ENCODE measurements at regions not wholly inside any gene's neighbourhood (a gene's known extent, or its start where the extent isn't known, plus 50 kb on each side); places are given as distances from the start of the nearest gene placed in this dataset.

- Histone ChIP-seq H2BK5ac (ENCODE audit: insufficient read length, low read length) (no peak overlapping the region), H2AFZ (ENCODE audit: low read length) (no peak overlapping the region), H3K27me3 (ENCODE audit: insufficient read depth, low read length) (no peaks in the 10 kb centered on the region), H3K23me2 (ENCODE audit: insufficient read length, low read depth, low read length, poor library complexity, severe bottlenecking) (no peaks in the 10 kb centered on the region), H3K4ac (ENCODE audit: low read depth, low read length) (no peak overlapping the region), H2BK120ac (ENCODE audit: low read depth, low read length, poor library complexity, severe bottlenecking) (no peak overlapping the region), H3K4me2 (ENCODE audit: insufficient read depth, insufficient read length, low read length) (no peak overlapping the region), H4K5ac (ENCODE audit: insufficient read length, low read depth, low read length) (no peak overlapping the region), H3T11ph (ENCODE audit: low read length) (no peak overlapping the region), H3K18ac (ENCODE audit: insufficient read length, low read depth, low read length) (no peak overlapping the region), H3K9ac (ENCODE audit: extremely low read depth, insufficient read length, low read length) (no peak overlapping the region), H3K4me1 (ENCODE audit: insufficient read depth, low read length) (peaks cover 2% of the 10 kb centered on the region; the same call in 1 of the 2 replicates), H2BK12ac (ENCODE audit: insufficient read length, low read depth, low read length) (no peak overlapping the region), H3K9me3 (ENCODE audit: control insufficient read depth, low read depth, low read length) (no peaks in the 10 kb centered on the region), H2BK15ac (ENCODE audit: low read depth, low read length) (no peak overlapping the region), H3K14ac (ENCODE audit: insufficient read depth, low read length) (no peak overlapping the region), H4K91ac (ENCODE audit: insufficient read length, low read depth, low read length) (no peak overlapping the region), H3K23ac (ENCODE audit: insufficient read length, low read depth, low read length) (no peak overlapping the region), H4K20me1 (ENCODE audit: control insufficient read depth, insufficient read depth, insufficient read length) (no peaks in the 10 kb centered on the region), H2BK20ac (ENCODE audit: low read depth, low read length, poor library complexity, severe bottlenecking) (no peak overlapping the region), H3K56ac (ENCODE audit: insufficient read length, low read depth, low read length) (no peak overlapping the region), H3K79me1 (ENCODE audit: insufficient read depth, low read depth, low read length, poor library complexity, severe bottlenecking) (no peaks in the 10 kb centered on the region), H3K27ac (ENCODE audit: insufficient read length, low read depth, low read length) (no peak overlapping the region), H4K8ac (replicated peaks; ENCODE audit: insufficient read length, low read depth, low read length) (no peak overlapping the region), H3K79me2 (ENCODE audit: insufficient read depth, low read length) (no peaks in the 10 kb centered on the region), H2AK5ac (ENCODE audit: insufficient read length, low read length) (no peak overlapping the region)
- no peak for TF ChIP-seq CTCF (conservative IDR thresholded peaks at IDR 0.05)
- Mint-ChIP-seq H3K27ac (no peak overlapping the region; a peak in 1 of 7 replicates), H3K27me3 (ENCODE audit: low read depth) (peaks cover 16% of the 10 kb centered on the region), H3K4me3 (no peak overlapping the region), H3K4me1 (peaks cover 7 to 19% of the 10 kb centered on the region in 2 experiments; a peak in 3 of 4 replicates), H3K36me3 (ENCODE audit: insufficient read depth in 1 of 3, low read depth in 3 of 3) (peaks cover 2 to 7% (median 7%) of the 10 kb centered on the region in 3 experiments; a peak in 3 of 7 replicates), H3K9me3 (peaks cover 10 to 13% of the 10 kb centered on the region in 2 experiments; a peak in 4 of 5 replicates)
- no CpG with 5 or more reads among the region's 11 CpGs for WGBS (ENCODE audit: extremely low coverage, insufficient read length, low lambda C conversion rate)
- no peak for DNase-seq
These were observed 76.8 kb upstream of the DUSP22 start for GRCh38 chr6:215335-216034.
